NOMO-1 (cell line): ENCODE measurements at regions not wholly inside any gene's neighbourhood (a gene's known extent, or its start where the extent isn't known, plus 50 kb on each side); places are given as distances from the start of the nearest gene placed in this dataset.
"Not testable (repeated sequence)": the region's sequence is repeated elsewhere in the genome, so short reads cannot be mapped to it uniquely, and the experiment has no call there.

Source experiments
- DNase-seq, 2 experiments: peaks; one replicate each; lab custom pipeline; 2025; ENCODE audit not compliant: unreplicated experiment in 2 of 2; lab: John Stamatoyannopoulos, UW

DNA sequence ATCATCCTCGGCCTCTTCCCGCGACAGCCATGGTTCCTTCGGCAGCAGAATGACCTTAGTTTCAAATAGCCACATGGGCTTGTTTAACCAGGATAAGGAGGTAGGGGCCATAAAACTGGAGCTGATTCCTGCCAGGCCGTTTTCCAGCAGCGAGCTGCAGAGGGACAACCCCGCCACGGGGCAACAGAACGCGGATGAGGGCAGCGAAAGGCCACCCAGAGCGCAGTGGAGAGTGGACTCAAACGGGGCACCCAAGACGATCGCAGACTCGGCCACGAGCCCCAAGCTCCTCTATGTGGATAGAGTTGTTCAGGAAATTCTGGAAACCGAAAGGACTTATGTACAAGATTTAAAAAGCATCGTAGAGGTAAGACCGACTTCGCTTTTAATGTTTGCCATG lies 131.8 kb upstream of the MTHFD1L start:
- no peak for DNase-seq

- DNase-seq, result no peak
These were observed 131.3 kb upstream of the MTHFD1L start for GRCh38 chr6:150734235-150734634.

DNA sequence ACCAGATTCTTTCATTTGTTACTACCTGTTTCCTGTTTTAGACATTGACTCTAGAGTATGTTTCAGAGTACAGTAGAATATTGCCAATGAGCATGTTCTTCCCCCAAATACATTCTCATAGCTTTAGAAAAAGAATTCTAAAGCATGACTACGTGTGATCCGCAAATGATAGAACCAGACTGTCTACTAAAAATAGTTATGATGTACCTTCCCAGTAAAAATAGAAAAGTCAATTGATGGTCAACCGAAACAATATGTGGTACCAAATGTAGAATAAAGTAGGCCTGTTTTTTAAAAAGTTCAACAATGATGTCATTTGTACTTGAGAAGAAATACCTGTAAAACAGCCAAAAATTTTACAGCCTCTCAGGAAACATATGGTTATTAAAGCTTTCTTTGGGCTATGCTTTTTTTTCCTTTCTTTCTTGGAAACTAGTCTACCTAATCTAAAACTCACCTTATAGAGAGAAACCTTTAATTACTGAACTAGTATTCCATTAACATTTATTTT lies 130.1 kb upstream of the MTHFD1L start:
- no peak for DNase-seq

DNA sequence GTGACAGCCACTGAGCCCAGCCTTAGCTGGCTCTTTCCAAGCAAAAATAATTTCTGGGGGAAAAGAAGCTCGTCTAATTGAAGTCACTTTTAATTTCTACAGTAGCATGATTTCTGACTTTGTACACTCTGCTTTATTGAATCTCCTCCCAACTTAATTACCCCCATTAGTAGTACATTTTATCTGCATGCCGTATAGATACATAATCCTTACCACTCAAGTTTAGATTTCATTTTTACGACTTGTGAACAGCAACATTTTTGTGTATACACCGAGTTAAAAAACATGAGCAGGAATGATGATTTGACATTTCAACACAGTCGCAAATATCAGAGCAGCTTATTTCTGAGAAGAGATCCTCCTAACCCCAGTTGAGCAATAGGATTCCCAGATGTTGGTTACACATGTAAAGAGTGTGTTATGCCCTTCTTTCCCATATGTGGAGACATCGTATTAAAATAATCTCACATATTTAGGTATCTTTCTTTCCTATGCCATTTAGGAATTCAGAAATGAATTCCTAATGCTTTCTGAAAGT lies 127.3 kb upstream of the MTHFD1L start:
- DNase-seq, result no peak

DNA sequence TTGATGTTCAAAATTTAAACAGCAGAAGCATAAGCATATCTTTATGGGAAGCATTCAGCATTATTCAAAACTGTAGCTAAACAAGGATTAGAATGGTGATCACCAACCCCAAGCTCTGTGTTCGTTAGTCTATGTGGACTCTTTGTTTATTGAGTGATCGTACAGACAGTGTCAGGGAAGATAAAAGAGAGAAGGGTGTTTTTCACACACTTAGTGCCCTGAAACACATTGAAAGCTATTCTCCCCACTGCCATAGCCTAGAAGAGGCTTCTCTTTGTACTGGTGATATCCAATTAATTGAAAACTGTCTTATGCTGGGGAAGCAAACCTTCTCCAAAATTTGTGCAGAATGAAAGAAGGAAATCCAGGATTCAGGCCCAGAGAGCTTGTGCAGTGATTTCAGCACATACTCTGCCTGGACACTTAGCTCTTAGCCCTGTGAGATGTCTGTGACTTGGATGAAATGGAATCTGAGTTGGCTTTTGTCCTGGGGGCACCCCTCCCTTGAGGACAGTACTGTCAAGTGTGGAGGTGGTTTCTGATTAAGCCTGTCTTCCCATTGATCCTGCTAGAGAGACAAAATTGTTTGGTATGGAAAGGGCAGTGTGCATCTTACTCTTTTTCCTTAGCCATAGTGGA lies 125.7 kb upstream of the MTHFD1L start:
- no peak for DNase-seq

GRCh38 chr6:150740453-150740852 lies 125.0 kb upstream of the MTHFD1L start:
- DNase-seq, result no peak

GRCh38 chr6:150741633-150742200 lies 123.8 kb upstream of the MTHFD1L start:
- DNase-seq, result peak in 1 of 2 experiments; percentile 4

DNA sequence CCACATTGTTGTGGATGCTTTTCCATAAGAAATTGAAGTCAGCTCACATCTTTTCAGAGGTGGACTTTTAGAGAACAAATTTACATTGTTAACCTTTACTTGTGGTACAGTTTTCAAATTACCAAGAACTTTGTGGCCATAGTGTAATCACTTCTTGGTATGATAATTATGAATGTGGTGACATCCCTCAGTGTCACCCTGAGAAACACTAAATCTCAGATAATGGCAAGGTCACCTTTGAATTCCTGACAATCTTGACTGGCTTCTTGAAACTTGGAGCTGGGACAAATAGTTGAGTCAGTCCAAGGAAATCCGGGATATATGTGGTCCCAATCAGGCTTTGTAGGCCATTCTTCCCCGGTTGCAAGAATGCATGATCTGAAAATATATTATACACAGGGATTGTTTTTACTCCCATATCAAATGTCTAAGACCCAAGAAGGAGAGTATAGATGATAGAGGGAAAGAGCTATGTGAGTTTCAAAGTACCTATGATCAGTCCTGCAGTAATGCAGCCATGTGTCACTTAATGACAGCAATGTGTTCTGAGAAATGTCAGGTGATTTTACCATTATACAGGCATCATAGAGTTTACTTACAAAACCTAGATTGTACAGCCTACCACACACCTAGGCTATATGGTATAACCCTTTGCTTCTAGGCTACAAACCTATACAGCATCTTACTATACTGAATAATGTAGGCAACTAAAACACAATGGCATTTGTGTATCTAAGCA lies 120.8 kb upstream of the MTHFD1L start:
- DNase-seq, result no peak

GRCh38 chr6:150745896-150746295 lies 119.6 kb upstream of the MTHFD1L start:
- DNase-seq, result no peak

DNA sequence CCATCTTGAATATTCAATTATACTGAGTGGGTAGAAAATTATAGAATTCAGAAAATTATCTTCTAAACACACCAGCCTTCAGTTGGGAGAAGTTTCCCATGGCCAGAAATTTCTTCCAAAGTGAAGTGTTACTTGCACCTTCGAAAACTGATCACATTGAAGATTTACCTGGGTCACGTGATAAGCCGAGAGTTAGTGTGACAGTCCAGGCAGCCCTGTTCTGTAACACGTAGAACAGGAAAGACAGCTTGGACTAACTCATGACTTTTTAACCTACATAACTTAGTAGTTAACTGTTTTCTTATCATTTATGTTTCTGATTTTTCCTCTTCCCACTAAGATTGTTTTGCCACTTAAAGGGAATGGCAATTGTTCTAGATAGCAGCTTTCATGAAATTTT lies 118.3 kb upstream of the MTHFD1L start:
- DNase-seq, result no peak

- no peak for DNase-seq
These were observed 116.3 kb upstream of the MTHFD1L start for GRCh38 chr6:150749091-150749670.

- no peak for DNase-seq
These were observed 114.2 kb upstream of the MTHFD1L start for GRCh38 chr6:150751296-150751695.

DNA sequence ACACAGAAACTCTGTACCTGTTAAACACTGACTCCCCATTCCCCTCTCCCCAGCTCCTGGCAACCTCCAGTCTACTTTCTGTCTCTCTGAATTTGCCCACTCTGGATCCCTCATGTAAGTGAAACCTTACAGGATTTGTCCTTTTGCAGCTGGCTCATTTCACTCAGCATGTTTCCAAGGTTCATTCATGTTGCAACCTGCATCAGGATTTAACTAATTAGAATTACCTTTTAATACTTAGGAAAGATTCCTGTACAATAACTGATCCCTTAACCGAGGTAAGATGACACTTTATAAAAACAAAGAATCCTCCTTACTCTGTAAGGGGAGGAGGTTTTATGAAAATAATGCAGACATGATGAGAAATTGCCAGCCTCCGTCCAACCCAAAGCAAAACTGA lies 113.1 kb upstream of the MTHFD1L start:
- DNase-seq, result no peak

DNA sequence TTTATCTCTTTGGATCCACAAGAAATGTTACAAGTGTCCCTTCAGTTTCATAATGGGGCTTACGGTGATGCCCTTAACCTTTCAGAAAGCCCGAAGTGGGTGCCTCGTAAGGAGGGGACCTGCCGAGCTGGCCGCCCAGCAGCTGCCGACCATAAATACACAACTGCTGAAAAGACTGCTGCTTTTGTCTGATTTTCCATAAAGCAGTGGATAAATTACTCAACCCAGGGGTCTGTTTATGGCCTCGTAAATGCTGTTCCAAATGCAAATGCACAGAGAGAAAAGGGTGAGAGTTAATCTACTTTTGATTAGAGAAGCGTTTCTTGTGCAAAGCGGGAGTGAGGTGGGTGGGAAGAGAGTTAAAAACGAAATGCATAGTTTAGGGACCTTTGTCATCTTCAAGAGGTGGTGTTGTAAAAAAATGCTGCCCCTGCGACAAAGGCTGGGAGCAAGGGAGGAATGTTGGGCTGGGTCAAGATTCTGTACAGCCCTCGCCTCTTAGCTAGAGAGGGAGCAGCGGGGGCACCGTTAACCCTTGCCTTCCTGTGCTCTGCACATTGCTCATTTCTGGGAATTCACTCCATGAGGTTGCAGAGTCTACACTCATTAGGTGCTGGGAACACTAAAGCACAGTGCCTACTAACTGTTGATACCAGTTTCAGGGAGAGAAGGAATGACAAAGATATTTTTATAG lies 112.0 kb upstream of the MTHFD1L start:
- DNase-seq, result no peak

DNA sequence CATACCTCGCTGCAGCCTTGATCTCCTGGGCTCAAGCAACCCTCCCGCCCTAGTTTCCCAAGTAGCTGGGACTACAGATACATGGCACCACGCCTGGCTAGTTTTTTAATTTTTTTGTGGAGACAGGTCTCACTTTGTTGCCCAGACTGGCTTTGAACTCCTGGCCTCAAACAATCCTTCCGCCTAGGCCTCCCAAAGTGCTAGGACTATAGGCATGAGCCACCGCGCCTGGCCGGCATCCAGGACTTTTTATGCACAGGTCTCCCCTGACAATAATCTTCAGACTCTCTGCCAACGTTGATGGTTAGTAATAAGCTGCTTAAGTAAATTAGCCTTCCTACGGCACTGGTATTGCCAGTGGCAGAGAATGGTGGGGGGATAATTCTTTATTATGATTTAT lies 110.5 kb upstream of the MTHFD1L start:
- DNase-seq, result no peak

GRCh38 chr6:150755524-150755923 lies 110.0 kb upstream of the MTHFD1L start:
- DNase-seq, result no peak

DNA sequence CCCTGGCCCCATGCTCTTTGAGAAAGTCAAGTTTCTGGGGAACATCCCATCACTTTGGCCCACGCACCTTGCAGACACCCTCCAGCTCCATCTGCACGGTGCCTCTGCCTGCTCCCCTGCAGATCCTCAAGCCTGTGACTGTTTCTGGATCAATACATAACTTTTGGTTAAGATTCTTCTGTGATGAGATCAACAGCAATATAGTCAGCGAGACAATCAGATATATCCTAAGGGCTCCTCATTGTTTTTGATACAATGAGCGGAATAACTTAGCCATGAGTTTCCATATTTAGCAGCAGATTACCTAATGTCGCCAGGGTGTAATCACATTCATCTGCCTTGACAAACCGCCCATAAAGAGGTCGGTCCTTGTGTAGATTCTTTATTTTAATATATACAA lies 109.3 kb upstream of the MTHFD1L start:
- DNase-seq, result no peak

GRCh38 chr6:150757807-150758206 lies 107.7 kb upstream of the MTHFD1L start:
- DNase-seq, result not testable (repeated sequence)

DNA sequence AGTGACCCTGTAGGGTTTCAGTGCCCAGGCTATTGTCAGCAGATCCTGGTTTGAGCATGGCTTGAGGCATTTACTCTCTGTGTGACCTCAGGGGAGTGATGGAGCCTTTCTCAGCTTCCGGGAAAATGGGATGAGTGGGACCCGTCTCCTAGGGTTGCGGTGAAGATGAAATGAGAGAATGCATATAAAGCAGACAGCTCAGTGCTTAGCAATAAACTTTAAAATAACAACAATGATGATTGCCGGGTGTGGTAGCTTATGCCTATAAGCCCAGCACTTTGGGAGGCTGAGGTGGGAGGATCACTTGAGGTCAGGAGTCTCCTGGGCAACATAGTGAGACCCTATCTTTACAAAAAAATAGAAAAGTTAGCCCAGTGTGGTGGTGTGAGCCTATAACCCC lies 106.0 kb upstream of the MTHFD1L start:
- no peak for DNase-seq

- DNase-seq, result no peak
These were observed 103.7 kb upstream of the MTHFD1L start for GRCh38 chr6:150761771-150762170.
